ENCODE measurements at regions not wholly inside any gene's neighbourhood (a gene's known extent, or its start where the extent isn't known, plus 50 kb on each side); places are given as distances from the start of the nearest gene placed in this dataset.
"Not testable (repeated sequence)": the region's sequence is repeated elsewhere in the genome, so short reads cannot be mapped to it uniquely, and the experiment has no call there.

DNA sequence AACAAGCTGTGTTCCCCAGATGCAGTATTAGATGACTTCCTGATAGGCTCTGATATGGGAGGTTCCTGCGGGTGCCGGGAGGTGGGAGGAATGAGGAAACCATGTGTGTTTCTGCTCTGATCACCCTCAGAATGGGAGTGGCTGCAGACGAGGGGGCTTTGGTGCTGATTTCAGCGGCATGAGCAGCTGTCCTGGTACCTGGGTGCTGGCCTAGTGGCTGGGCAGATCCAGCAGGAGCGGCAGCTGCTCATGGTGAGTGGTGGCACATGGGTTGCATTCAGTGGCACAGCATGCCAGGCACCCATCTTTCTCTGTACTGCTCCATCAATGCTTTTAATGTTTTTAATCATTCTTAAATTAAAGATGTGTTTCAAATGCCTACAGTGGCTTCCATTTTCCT lies 177.2 kb upstream of the NETO1 start:
- DNase-seq, result no peak

- peak; percentile 40 for DNase-seq
Measured at GRCh38 chr18:73043611-73044010, 175.8 kb upstream of the NETO1 start.

DNA sequence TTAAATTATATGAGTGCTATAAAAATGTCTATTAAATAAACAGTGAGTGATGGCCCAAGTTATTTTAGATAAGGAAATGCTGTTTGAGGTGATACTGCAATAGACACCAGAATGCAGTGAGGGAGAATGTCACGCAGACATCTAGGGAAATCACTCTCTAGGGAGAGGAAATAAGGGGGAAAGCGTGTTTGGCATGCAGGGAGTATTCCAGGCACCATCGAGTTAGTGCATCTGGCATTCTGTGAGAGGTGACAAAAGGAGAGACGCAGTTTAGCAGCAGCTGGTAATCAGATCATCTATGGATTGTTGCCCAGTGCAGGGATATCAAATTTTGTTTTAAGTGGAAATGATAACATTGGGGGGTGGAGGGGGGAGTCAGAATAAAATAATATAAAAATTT lies 175.4 kb upstream of the NETO1 start:
- peak; percentile 89 for DNase-seq

- no peak for DNase-seq
Measured at GRCh38 chr18:73040247-73040646, 172.5 kb upstream of the NETO1 start.

DNA sequence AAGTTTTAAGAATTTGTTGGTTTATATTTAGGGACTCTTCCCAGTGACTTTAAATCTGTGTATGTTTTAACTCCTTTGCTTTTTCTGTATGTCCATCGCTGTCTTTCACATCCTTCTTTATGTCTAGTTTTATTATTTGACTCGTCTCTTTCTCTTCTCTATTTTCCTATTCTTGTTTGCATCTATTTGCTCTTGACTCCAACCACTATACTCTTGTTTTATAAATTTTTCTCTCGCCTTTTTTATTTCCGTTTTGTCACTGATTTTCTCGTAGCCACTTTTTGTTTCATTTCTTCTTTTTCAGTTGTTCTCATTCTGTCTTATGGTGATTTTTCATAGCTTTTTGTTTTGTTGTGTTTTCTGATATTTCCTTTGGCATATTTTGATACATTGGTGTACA lies 170.5 kb upstream of the NETO1 start:
- DNase-seq, result no peak

DNA sequence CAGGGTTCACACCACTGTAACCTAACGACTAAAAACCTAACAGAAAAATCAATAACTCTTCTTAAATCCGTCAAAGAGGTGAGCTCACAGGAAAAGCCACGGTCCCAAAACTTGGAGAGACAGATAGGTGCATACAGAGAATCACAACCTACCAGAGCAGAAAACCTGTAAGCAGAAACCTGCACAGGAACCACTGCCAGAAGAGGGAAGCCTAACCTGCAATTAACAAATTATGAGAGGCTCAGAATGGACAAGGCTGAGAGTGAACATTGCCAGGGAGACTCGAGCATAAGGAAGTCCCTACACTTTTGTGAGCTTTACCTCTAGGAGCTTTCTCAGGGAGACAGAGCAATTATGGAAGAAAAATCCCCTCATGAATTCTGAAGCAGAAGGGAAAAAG lies 156.2 kb upstream of the NETO1 start:
- peak; percentile 66 for DNase-seq

DNA sequence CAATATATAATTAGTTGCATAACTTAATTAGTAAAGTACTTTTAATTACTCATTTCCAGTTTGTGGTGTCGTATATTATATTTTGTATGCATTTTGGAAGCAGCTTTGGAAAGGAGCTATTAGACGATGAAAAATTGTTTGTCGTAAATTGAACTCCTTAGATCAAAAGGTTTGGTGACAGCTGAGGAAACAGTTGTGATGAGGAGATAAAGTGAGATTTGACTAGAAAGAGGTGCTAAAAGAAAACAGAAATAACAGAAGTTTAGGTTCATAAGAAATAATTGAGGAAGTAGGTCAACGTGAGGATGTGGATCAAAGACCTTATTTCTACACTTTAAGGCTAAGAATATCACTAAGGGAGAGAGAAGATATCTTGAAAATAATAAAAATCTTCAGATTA lies 141.9 kb upstream of the NETO1 start:
- no peak for DNase-seq

- DNase-seq, result no peak
Measured at GRCh38 chr18:73007915-73008308, 140.1 kb upstream of the NETO1 start.

- DNase-seq, result no peak
Measured at GRCh38 chr18:73007195-73007914, 139.6 kb upstream of the NETO1 start.

DNA sequence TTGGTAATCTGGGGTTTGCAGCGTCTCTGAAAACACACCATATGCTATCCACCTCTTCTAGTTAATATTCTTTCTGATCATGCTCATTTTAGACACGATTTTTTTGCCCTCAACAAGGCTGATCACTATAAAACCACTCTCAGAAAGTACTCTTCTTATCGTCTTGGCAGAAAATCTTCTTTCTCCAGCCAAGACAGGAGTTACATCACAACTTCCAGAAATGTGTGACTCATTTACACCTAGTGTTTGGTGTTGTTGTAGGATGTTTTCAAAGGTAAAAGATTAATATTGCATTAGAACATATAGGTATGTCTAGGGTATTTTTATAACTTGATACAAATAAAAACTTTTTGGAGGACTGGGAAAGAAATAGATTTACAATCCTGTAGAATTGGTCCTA lies 138.5 kb upstream of the NETO1 start:
- DNase-seq, result no peak

DNA sequence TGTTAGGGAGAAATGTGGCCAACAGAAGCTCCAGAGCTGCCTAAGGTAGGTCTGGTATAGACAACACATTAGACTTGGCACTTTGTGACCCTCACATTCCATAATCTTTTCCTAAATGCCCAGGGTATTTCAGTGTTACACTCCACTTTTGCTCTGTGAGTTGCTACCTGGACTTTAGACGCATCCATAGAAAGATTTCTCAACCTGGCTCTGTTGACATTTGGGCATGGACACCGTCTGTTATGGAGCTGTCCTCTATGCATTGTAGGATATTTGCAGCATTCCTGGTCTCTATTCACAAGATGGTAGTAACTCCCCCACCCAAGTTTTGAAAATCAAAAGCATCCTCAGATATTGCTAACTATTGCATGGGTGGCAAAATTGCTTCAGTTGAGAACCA lies 136.5 kb upstream of the NETO1 start:
- DNase-seq, result no peak

DNA sequence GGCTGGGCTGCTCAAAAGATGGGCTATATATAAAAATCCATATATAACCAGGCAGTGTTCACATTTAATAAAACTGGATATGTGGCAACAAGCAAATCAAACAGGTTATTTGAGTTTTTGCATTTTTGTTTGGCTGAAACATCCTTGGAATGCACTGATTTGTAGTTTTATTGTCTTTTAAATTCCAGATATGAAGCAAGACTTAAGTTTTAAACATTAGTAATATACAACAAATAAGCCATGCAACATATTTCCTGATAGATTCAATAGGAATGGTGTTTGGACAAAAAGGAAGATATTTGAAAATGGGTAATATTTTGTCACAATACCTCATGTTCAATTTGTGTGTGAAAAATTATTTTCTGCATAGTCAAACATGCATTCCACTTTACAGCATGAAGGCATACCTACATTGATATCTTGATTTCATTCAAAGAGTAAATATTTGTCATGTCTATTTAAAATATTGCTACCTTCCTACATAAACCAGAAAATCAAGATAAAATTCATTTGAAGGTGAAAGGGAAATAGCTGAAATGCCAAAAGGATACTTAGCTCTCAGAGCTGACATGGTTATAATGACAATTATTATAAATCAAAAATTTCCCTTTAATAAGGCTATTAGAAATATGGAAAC lies 132.3 kb upstream of the NETO1 start:
- no peak for DNase-seq

- no peak for DNase-seq
Measured at GRCh38 chr18:72995558-72995957, 127.8 kb upstream of the NETO1 start.

GRCh38 chr18:72993250-72993649 lies 125.5 kb upstream of the NETO1 start:
- DNase-seq, result no peak

GRCh38 chr18:72991379-72991778 lies 123.6 kb upstream of the NETO1 start:
- no peak for DNase-seq

GRCh38 chr18:72987570-72987969 lies 119.8 kb upstream of the NETO1 start:
- not testable (repeated sequence) for DNase-seq

- no peak for DNase-seq
Measured at GRCh38 chr18:72986103-72986502, 118.3 kb upstream of the NETO1 start.

GRCh38 chr18:72985686-72986085 lies 117.9 kb upstream of the NETO1 start:
- no peak for DNase-seq

DNA sequence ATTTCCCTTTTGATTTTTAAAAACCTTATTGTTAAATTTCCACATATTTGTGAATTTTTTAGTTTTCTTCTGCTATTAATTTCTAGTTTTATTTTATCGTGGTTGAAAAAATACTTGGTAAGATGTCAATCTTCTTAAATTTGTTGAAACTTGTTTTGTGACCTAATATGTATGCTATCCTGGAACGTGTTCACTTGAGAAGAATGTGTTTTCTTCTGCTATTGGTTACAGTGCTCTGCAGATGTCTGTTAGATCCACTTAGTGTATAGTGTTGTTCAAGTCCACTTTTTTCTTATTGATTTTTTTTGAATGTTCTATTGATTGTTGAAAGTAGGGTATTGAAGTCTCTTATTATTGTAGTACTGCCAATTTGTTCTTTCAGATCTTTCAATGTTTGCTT lies 116.5 kb upstream of the NETO1 start:
- no peak for DNase-seq

DNA sequence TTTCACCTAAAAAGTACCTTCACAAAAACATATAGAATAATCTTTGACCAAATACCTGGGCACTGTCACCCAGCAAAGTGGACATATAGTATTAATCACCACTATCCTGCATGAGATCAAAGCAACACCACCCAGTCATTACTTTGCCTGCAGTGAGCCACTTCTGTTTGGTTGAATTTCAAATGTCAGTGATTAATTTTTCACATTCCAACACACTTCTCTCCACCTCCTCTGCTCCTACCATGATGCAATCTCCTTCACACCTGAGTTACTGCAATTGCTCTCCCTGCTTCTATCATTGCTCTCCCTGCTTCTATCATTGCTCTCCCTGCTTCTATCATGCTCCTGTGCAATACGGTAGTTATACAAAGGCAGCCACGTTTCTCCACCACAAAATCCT lies 106.1 kb upstream of the NETO1 start:
- DNase-seq, result no peak

DNA sequence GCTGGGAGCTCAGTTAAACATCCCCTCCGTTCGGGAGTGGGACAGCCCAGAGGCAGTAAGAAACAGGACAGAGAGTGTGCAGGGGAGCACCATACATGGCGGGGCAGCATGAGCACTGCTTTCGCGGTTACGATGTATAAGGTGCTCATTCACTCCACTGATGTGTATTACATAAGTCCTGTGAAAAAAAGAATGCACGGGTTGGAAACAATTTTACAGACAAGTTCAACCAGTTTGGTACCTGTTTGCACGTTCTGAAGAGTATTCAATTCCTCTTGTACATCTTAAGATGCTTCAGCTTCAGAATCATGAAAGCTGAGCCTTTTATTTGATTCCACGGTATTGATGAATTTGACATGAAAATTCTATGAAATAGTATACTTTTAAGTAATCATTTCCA lies 97.8 kb upstream of the NETO1 start:
- no peak for DNase-seq

- not testable (repeated sequence) for DNase-seq
Measured at GRCh38 chr18:72958195-72958594, 90.4 kb upstream of the NETO1 start.

DNA sequence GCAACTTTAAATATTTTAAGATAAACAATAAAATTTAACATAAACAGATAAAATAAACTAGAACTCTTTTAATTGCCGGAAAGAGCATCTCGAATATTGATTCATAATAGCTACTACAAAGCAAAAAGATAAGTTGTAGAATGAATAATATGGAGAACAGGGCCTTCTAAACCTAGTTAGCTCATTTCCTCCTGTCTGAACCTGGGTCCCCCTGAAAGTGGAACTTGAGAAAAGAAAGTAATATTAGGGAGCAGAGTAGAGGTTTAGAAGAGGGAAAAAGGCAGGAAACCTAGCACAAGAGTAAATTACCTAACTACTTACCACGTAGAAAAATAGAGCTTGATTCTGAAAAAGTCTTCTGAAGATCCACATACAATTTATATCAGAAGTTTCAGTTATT lies 80.7 kb upstream of the NETO1 start:
- DNase-seq, result no peak

- DNase-seq, result no peak
Measured at GRCh38 chr18:72942766-72943165, 75.0 kb upstream of the NETO1 start.

GRCh38 chr18:72940986-72941385 lies 73.2 kb upstream of the NETO1 start:
- no peak for DNase-seq
